ENCODE measurements at regions not wholly inside any gene's neighbourhood (a gene's known extent, or its start where the extent isn't known, plus 50 kb on each side); places are given as distances from the start of the nearest gene placed in this dataset.
A peak's percentile ranks its signal among the peaks of the same experiment; 100 is the strongest.
"Not testable (repeated sequence)": the region's sequence is repeated elsewhere in the genome, so short reads cannot be mapped to it uniquely, and the experiment has no call there.

- no peak for DNase-seq (ENCODE audit: low read depth in 2 of 2)
Measured at GRCh38 chr6:85357651-85358050, 92.2 kb upstream of the NT5E start.

GRCh38 chr6:85356743-85357142 lies 93.1 kb upstream of the NT5E start:
- DNase-seq (ENCODE audit: low read depth in 2 of 2), result not testable (repeated sequence)

GRCh38 chr6:85355816-85356215 lies 94.1 kb upstream of the NT5E start:
- DNase-seq (ENCODE audit: low read depth in 2 of 2), result no peak

GRCh38 chr6:85354761-85355618 lies 94.9 kb upstream of the NT5E start:
- peak; percentile 42 to 68 for DNase-seq (ENCODE audit: low read depth in 2 of 2)

- no peak for DNase-seq (ENCODE audit: low read depth in 2 of 2)
Measured at GRCh38 chr6:85353012-85353411, 96.9 kb upstream of the NT5E start.

GRCh38 chr6:85348643-85349042 lies 101.2 kb upstream of the NT5E start:
- DNase-seq (ENCODE audit: low read depth in 2 of 2), result no peak

- no peak for DNase-seq (ENCODE audit: low read depth in 2 of 2)
Measured at GRCh38 chr6:85347812-85348211, 102.1 kb upstream of the NT5E start.

GRCh38 chr6:85346196-85346595 lies 103.7 kb upstream of the NT5E start:
- no peak for DNase-seq (ENCODE audit: low read depth in 2 of 2)

GRCh38 chr6:85344996-85345395 lies 104.9 kb upstream of the NT5E start:
- DNase-seq (ENCODE audit: low read depth in 2 of 2), result no peak

- no peak for DNase-seq (ENCODE audit: low read depth in 2 of 2)
Measured at GRCh38 chr6:85343428-85343827, 106.5 kb upstream of the NT5E start.

GRCh38 chr6:85329196-85329595 lies 120.7 kb upstream of the NT5E start:
- DNase-seq (ENCODE audit: low read depth in 2 of 2), result no peak

GRCh38 chr6:85325811-85326210 lies 124.1 kb upstream of the NT5E start:
- DNase-seq (ENCODE audit: low read depth in 2 of 2), result not testable (repeated sequence)

- peak; percentile 73 to 80 for DNase-seq (ENCODE audit: low read depth in 2 of 2)
Measured at GRCh38 chr6:85323435-85324040, 126.3 kb upstream of the NT5E start.

- DNase-seq (ENCODE audit: low read depth in 2 of 2), result no peak
Measured at GRCh38 chr6:85322446-85323105, 127.3 kb upstream of the NT5E start.

GRCh38 chr6:85321906-85322305 lies 128.0 kb upstream of the NT5E start:
- no peak for DNase-seq (ENCODE audit: low read depth in 2 of 2)

GRCh38 chr6:85314586-85314985 lies 135.3 kb upstream of the NT5E start:
- no peak for DNase-seq (ENCODE audit: low read depth in 2 of 2)

GRCh38 chr6:85300581-85300980 lies 149.3 kb upstream of the NT5E start:
- DNase-seq (ENCODE audit: low read depth in 2 of 2), result no peak

GRCh38 chr6:85298553-85298952 lies 151.3 kb upstream of the NT5E start:
- DNase-seq (ENCODE audit: low read depth in 2 of 2), result no peak

GRCh38 chr6:85291326-85291725 lies 158.6 kb upstream of the NT5E start:
- no peak for DNase-seq (ENCODE audit: low read depth in 2 of 2)

- no peak for DNase-seq (ENCODE audit: low read depth in 2 of 2)
Measured at GRCh38 chr6:85287654-85288053, 162.2 kb upstream of the NT5E start.

- no peak for DNase-seq (ENCODE audit: low read depth in 2 of 2)
Measured at GRCh38 chr6:85287158-85287557, 162.7 kb upstream of the NT5E start.

GRCh38 chr6:85286507-85286906 lies 163.4 kb upstream of the NT5E start:
- DNase-seq (ENCODE audit: low read depth in 2 of 2), result not testable (repeated sequence)

- no peak for DNase-seq (ENCODE audit: low read depth in 2 of 2)
Measured at GRCh38 chr6:85285934-85286333, 163.9 kb upstream of the NT5E start.

All from dermis microvascular lymphatic vessel endothelial cell (primary cell).